Karpas-422 (cell line): ENCODE measurements at regions not wholly inside any gene's neighbourhood (a gene's known extent, or its start where the extent isn't known, plus 50 kb on each side); places are given as distances from the start of the nearest gene placed in this dataset.

ENCODE experiments used
- DNase-seq: peaks from one replicate; pipeline ENCODE4 v3.0.0-alpha.2; 2015
- H2AFZ ChIP-seq: fragments of 200-600 bp; sonication (generic); 2 replicates; pipeline ENCODE4 v1.6.1; 2014; ENCODE audit warnings: antibody characterized with exemption, low read length, mixed read lengths
- H3K27ac ChIP-seq: fragments of 200-600 bp; sonication (generic); 2 replicates; pipeline ENCODE4 v1.5.1; 2014; ENCODE audit warnings: mild to moderate bottlenecking, low read length, moderate library complexity
- H3K27me3 ChIP-seq: fragments of 200-600 bp; sonication (generic); 2 replicates; pipeline ENCODE4 v1.6.1; 2014; ENCODE audit warnings: low read length, mixed read lengths
- H3K36me3 ChIP-seq: fragments of 200-600 bp; sonication (generic); 2 replicates; pipeline ENCODE4 v1.6.1; 2014; ENCODE audit warnings: low read length, mixed read lengths; ENCODE audit not compliant: insufficient read depth
- H3K4me1 ChIP-seq: fragments of 200-600 bp; sonication (generic); 2 replicates; pipeline ENCODE4 v1.6.1; 2014; ENCODE audit warnings: mild to moderate bottlenecking, low read length, mixed read lengths
- H3K4me2 ChIP-seq: fragments of 200-600 bp; sonication (generic); 2 replicates; pipeline ENCODE4 v1.6.1; 2014; ENCODE audit warnings: low read length, low read depth, mild to moderate bottlenecking; ENCODE audit not compliant: poor library complexity, severe bottlenecking
- H3K4me3 ChIP-seq: fragments of 200-600 bp; sonication (generic); 2 replicates; pipeline ENCODE4 v1.5.1; 2014; ENCODE audit warnings: mild to moderate bottlenecking, antibody characterized with exemption, low read length, mixed read lengths
- H3K79me2 ChIP-seq: fragments of 200-600 bp; sonication (generic); 2 replicates; pipeline ENCODE4 v1.6.1; 2014; ENCODE audit warnings: mild to moderate bottlenecking, low read length, mixed read lengths
- H3K9ac ChIP-seq: fragments of 200-600 bp; sonication (generic); 2 replicates; pipeline ENCODE4 v1.6.0; 2014; ENCODE audit warnings: low read length
- H3K9me2 ChIP-seq: fragments of 200-600 bp; sonication (generic), shearing (Covaris generic); replicated peaks from 2 replicates; pipeline ENCODE4 v1.6.0; 2014; ENCODE audit warnings: mild to moderate bottlenecking, low read length, moderate library complexity; ENCODE audit not compliant: insufficient read depth
- H3K9me3 ChIP-seq: fragments of 300-700, 200-600 bp; sonication (generic); 2 replicates; pipeline ENCODE4 v1.6.1; 2014; ENCODE audit warnings: low read length, mixed read lengths
- H4K20me1 ChIP-seq: fragments of 200-600 bp; sonication (generic); 2 replicates; pipeline ENCODE4 v1.6.1; 2014; ENCODE audit warnings: mild to moderate bottlenecking, antibody characterized with exemption, low read length, low read depth; ENCODE audit not compliant: insufficient read depth

GRCh38 chr2:187078297-187078696 lies 229.3 kb upstream of the ZSWIM2 start:
- no peak for DNase-seq
- Histone ChIP-seq H3K4me1 (no peaks in the 10 kb centered on the region), H2AFZ (no peak overlapping the region), H3K27ac (no peak overlapping the region), H3K9me3 (no peaks in the 10 kb centered on the region), H3K4me3 (no peak overlapping the region), H3K27me3 (no peaks in the 10 kb centered on the region), H3K79me2 (no peaks in the 10 kb centered on the region), H4K20me1 (no peaks in the 10 kb centered on the region), H3K9me2 (no peaks in the 10 kb centered on the region), H3K4me2 (no peak overlapping the region), H3K36me3 (no peaks in the 10 kb centered on the region), H3K9ac (no peak overlapping the region)

DNA sequence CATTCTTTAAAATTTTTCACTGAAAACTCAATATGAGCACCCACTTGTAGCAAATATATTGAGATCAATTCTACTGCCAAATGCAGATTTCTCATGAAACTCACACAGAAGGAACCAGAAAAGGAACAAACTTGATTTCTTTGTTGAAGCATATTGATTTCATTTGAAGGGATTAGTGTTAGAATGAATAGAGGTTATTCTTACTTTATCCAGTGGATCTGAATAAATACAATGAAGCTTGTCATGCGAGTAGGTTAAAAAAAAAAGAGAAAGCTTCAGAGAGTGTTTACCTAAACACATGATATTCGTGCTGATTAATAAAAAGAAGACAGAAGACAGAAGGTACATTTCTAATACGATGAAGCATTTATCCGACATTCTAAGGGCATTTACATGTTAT lies 226.7 kb upstream of the ZSWIM2 start:
- H3K4me3 ChIP-seq: no peak overlapping the region

DNA sequence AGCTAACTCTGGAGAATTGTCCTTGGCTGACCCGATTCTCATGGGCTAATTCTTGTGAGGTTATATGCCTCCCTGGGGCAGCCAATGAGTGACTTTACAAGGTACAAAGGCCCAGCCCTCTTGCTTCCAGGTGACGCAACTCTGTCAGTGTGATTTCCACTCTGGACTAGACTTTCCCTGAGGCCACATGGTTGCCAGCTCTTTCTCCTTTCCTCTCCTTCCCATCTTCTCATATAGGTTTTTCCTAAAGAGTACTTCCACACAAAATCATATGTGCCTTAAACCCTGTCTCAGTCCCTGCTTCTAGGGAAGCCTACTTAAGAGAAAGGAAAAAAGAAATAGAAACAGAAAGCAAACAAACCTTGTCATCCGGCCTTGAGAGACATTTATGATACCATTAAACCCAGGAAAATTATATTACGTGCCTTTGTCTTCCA lies 226.2 kb upstream of the ZSWIM2 start:
- Histone ChIP-seq H4K20me1 (no peaks in the 10 kb centered on the region), H3K9ac (no peak overlapping the region), H3K27ac (no peak overlapping the region), H3K79me2 (no peaks in the 10 kb centered on the region), H3K4me2 (no peak overlapping the region), H3K4me3 (no peak overlapping the region), H3K4me1 (no peaks in the 10 kb centered on the region), H3K9me2 (no peaks in the 10 kb centered on the region), H3K9me3 (0 out of 2 replicates have a peak, but pooled peaks cover 4% of the 10 kb centered on the region), H2AFZ (no peak overlapping the region), H3K36me3 (no peaks in the 10 kb centered on the region), H3K27me3 (no peaks in the 10 kb centered on the region)
- DNase-seq: no peak

More for the DNA sequence above, 226.7 kb upstream of the ZSWIM2 start:
- Histone ChIP-seq H3K4me2 (no peak overlapping the region), H2AFZ (no peak overlapping the region), H3K9ac (no peak overlapping the region), H4K20me1 (no peaks in the 10 kb centered on the region), H3K4me1 (no peaks in the 10 kb centered on the region), H3K9me3 (0 out of 2 replicates have a peak, but pooled peaks cover 4% of the 10 kb centered on the region), H3K36me3 (no peaks in the 10 kb centered on the region), H3K79me2 (no peaks in the 10 kb centered on the region), H3K9me2 (no peaks in the 10 kb centered on the region), H3K27me3 (no peaks in the 10 kb centered on the region), H3K27ac (no peak overlapping the region)
- no peak for DNase-seq

DNA sequence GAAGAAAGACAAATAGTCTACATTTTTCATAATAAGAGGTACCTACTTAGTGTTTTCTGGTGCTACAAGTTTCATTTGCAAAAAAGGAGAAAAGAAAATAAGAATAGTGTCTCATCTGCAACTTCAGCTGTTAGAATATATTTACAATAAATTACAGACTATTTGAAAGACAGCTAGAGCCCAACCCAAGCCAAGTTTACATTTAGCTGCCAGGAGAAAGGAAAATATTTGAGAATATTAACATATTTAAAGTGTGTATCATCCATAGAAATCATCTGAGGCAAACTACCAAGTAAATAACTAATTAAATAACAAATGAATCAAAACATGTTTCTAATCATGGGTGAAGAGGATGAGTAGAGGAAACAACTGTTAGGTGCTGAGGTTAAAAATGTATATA lies 209.2 kb upstream of the ZSWIM2 start:
- Histone ChIP-seq H3K79me2 (no peaks in the 10 kb centered on the region), H2AFZ (no peak overlapping the region), H3K9me3 (peaks cover 4% of the 10 kb centered on the region), H3K27me3 (no peaks in the 10 kb centered on the region), H3K4me3 (no peak overlapping the region), H3K9me2 (no peaks in the 10 kb centered on the region), H3K9ac (no peak overlapping the region), H4K20me1 (no peaks in the 10 kb centered on the region), H3K4me2 (no peak overlapping the region), H3K36me3 (no peaks in the 10 kb centered on the region), H3K27ac (no peak overlapping the region), H3K4me1 (no peaks in the 10 kb centered on the region)
- DNase-seq: no peak

- H3K9me2 ChIP-seq: no peaks in the 10 kb centered on the region
- H3K79me2 ChIP-seq: no peaks in the 10 kb centered on the region
- H3K27ac ChIP-seq: no peak overlapping the region
- H3K4me3 ChIP-seq: no peak overlapping the region
- no peaks in the 10 kb centered on the region for H3K36me3 ChIP-seq
- H4K20me1 ChIP-seq: no peaks in the 10 kb centered on the region
- H3K27me3 ChIP-seq: no peaks in the 10 kb centered on the region
- H3K9ac ChIP-seq: no peak overlapping the region
- no peak overlapping the region for H2AFZ ChIP-seq
- H3K9me3 ChIP-seq: peaks cover 7% of the 10 kb centered on the region
- no peaks in the 10 kb centered on the region for H3K4me1 ChIP-seq
- no peak for DNase-seq
- no peak overlapping the region for H3K4me2 ChIP-seq
Observed at GRCh38 chr2:187057466-187057865, 208.5 kb upstream of the ZSWIM2 start.

- no peak for DNase-seq
- no peaks in the 10 kb centered on the region for H4K20me1 ChIP-seq
- H3K27me3 ChIP-seq: no peaks in the 10 kb centered on the region
- no peak overlapping the region for H3K27ac ChIP-seq
- H3K4me1 ChIP-seq: no peaks in the 10 kb centered on the region
- no peak overlapping the region for H3K4me3 ChIP-seq
- H2AFZ ChIP-seq: no peak overlapping the region
- peaks cover 7% of the 10 kb centered on the region for H3K9me3 ChIP-seq
- H3K79me2 ChIP-seq: no peaks in the 10 kb centered on the region
- H3K36me3 ChIP-seq: no peaks in the 10 kb centered on the region
- H3K9me2 ChIP-seq: no peaks in the 10 kb centered on the region
- no peak overlapping the region for H3K9ac ChIP-seq
- no peak overlapping the region for H3K4me2 ChIP-seq
Observed at GRCh38 chr2:187056416-187057334, 207.7 kb upstream of the ZSWIM2 start.

- H3K4me2 ChIP-seq: no peak overlapping the region
- H4K20me1 ChIP-seq: no peaks in the 10 kb centered on the region
- peaks cover 7% of the 10 kb centered on the region for H3K9me3 ChIP-seq
- H3K9ac ChIP-seq: no peak overlapping the region
- H2AFZ ChIP-seq: no peak overlapping the region
- no peak overlapping the region for H3K4me3 ChIP-seq
- H3K27ac ChIP-seq: no peak overlapping the region
- DNase-seq: no peak
- no peaks in the 10 kb centered on the region for H3K36me3 ChIP-seq
- no peaks in the 10 kb centered on the region for H3K4me1 ChIP-seq
- no peaks in the 10 kb centered on the region for H3K9me2 ChIP-seq
- no peaks in the 10 kb centered on the region for H3K27me3 ChIP-seq
- H3K79me2 ChIP-seq: no peaks in the 10 kb centered on the region
Observed at GRCh38 chr2:187055463-187055862, 206.5 kb upstream of the ZSWIM2 start.

DNA sequence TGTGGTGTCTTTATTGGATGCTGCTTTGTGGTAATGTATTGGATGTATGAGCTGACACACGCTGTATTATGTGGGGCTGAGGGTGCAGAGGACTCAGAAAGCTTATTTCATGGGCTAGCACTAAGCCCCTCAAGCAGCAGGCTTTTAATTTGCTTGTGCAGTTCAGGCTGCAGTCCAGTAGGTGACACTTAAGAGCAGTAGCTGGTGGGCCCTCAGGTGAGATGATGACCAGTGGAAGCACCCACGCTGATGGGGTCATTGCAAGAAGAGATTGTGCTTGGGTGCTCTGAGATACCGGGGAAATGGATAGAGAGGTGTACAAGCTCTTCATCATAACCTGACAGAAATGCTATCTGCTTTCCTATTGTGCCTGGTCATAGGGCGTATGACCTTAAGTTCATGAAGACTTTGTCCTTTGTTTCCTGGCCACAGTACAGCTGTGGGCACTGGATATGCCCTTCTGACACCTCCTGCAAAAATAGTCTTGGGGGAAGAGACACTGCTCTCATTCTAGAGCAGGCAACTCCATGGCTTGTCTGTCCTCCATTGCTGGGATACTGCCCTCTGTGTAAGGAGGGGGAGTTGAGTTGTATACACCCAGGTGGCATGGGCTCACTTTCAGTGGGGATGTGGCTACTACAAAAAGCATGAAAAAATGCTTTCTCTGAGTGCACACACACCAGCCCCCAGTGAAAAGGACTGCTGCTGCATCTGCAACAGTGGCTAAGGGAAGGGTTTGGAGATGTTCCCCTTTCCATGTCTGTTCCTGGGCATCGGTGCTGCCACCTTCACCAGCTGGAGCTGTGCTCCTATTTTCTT lies 205.7 kb upstream of the ZSWIM2 start:
- H3K79me2 ChIP-seq: no peaks in the 10 kb centered on the region
- H2AFZ ChIP-seq: no peak overlapping the region
- DNase-seq: no peak
- H3K4me2 ChIP-seq: no peak overlapping the region
- H3K4me3 ChIP-seq: no peak overlapping the region
- no peaks in the 10 kb centered on the region for H3K4me1 ChIP-seq
- H3K9me2 ChIP-seq: no peaks in the 10 kb centered on the region
- no peaks in the 10 kb centered on the region for H4K20me1 ChIP-seq
- H3K9me3 ChIP-seq: peaks cover 11% of the 10 kb centered on the region
- no peaks in the 10 kb centered on the region for H3K27me3 ChIP-seq
- H3K27ac ChIP-seq: no peak overlapping the region
- H3K9ac ChIP-seq: no peak overlapping the region
- H3K36me3 ChIP-seq: no peaks in the 10 kb centered on the region
